RPMI8226 (cell line): ENCODE measurements at regions not wholly inside any gene's neighbourhood (a gene's known extent, or its start where the extent isn't known, plus 50 kb on each side); places are given as distances from the start of the nearest gene placed in this dataset.
A peak's percentile ranks its signal among the peaks of the same experiment; 100 is the strongest.

ENCODE experiments used
- DNase-seq: peaks from one replicate; pipeline ENCODE4 v3.0.0-alpha.2; 2015

- DNase-seq: no peak
Observed at GRCh38 chr1:232555494-232556210, 74.3 kb downstream of the SIPA1L2 start.

DNA sequence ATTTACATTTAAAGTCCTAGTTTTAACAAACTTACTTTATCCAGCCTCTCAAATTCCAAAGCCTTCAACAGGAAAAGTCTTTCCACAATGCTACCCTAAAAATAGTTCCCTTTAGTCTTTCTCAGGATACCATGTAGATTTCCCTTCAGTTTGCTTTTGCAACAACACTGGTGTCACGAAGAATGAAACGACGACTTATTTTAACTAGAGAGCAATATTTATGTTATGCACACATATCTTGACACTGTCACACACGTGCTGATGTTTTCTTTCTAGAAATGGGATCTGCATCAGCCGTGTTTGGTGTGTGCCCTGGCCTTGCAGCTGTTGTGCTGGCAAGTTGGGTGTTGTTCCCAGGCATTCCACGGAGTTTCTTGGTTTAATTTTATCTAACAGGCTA lies 75.5 kb downstream of the SIPA1L2 start:
- no peak for DNase-seq

- DNase-seq: no peak
Observed at GRCh38 chr1:232553809-232554208, 76.1 kb downstream of the SIPA1L2 start.

GRCh38 chr1:232553050-232553754 lies 76.7 kb downstream of the SIPA1L2 start:
- peak; percentile 43 for DNase-seq

GRCh38 chr1:232551386-232551785 lies 78.5 kb downstream of the SIPA1L2 start:
- no peak for DNase-seq

- DNase-seq: no peak
Observed at GRCh38 chr1:232550007-232550406, 79.9 kb downstream of the SIPA1L2 start.

- no peak for DNase-seq
Observed at GRCh38 chr1:232548691-232549090, 81.2 kb downstream of the SIPA1L2 start.

DNA sequence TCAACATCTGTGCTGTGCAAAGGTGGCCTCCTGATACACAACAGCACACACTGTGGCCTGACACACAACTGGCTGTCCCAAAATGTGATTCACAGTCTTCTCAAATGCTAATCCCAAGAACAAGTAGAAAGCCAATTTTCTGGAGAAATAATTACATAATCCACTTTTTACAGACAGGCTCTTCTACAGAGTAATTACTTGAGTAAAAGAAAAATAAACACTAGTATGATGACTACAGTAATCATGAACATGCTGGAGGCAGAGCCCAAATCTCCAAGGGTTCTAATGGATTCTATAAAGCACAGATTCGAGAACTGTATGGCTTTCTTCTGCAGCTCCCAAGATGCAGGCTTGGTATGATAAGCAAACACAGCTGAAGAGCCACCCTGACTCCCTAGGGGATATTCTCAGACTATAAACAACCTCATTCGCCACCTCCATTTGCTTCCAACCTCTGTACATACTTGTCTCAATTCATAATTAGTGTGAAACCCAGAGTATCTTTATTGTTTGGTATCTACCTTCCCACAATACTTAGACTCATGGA lies 81.9 kb downstream of the SIPA1L2 start:
- no peak for DNase-seq

DNA sequence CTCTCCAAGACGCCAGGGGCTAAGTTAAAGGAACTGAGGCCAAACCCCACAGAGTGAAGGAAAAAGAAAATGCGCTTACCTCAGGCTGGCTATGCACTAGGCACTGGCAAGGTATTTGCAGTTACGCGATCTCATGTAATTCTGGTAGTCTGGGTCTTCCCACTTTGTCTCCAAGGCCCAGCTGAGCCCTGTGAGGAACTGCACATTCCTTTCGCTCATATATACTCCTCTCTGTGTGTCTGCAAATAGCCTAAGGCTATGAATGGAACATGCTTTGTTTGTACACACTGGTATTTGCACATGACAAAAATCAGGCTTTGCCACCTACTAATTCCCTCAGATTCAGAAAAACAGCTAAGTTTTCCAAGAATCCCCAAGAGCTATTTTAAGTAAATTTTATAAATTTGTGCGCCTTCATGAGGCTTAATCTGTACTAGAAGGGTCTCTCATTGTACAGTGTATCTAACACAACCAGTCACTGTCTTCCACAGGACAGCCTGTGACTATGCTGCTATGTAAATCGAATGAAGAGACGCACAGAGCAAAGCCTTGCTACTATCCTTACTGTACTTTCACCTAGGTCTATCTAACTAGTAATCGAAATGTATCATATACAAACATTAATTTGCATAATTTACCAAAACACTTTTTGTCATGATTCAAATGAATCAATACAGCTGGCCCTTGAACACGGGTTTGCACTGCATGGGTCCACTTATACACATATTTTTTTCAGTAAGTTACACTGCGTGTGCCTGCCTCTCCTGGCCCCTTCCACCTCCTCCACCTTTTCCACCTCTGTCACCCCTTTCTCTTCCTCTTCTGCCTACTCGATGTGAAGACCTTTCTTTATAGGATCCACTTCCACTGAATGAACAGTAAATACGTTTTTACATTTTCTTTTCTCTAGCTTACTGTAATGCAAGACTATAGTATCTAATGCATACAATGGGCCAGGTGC lies 87.0 kb downstream of the SIPA1L2 start:
- no peak for DNase-seq

DNA sequence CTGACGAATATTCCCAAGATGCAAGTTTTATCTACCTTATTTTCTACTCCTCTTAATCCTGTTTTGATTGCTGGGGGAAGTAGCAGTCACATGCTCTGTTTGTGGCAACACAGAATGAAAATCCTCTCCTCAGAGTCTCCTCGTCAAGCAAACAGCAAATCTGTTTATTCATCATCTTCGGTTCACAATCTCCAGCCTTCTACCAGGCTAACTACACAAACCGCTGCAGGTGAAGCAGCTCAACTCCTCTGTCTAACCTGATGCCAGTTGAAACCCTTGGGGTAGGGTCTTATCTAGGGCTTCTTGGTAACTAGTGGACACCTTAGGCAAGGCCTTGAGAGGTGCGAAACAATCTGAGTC lies 91.0 kb downstream of the SIPA1L2 start:
- peak; percentile 75 for DNase-seq

DNA sequence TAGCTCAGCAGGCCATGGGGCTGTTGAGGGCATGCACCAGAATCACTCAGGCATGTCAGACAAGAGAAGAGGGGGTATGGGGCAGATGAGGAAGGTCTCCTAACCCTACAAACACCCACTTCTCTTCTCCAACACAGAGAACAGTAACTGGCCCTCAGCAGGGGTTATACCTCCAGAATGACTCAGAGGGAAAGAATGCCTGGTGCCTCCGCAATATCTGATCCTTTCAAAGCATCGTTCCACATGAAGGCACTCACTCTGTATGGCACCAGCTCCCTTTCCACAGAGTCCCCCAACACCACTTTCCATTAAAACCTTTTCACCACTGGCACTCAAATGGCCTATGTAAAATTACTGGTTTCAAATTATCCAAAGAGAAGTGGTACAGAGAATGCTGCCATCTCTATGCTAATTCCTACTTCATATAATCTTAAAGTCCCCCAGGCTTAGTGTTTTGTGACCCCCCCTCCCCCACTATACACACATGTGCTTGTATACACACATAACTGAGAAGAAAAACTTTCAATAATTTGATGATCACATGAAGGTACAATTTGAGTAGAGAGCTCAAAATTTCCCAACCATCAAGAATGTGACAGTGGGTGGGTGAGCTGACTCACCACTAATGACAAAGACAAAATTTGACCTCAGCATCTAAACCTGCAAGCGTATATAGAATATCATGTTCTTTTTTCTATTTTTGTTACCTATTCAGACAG lies 91.5 kb downstream of the SIPA1L2 start:
- DNase-seq: no peak

- DNase-seq: no peak
Observed at GRCh38 chr1:232534552-232535517, 95.1 kb downstream of the SIPA1L2 start.

DNA sequence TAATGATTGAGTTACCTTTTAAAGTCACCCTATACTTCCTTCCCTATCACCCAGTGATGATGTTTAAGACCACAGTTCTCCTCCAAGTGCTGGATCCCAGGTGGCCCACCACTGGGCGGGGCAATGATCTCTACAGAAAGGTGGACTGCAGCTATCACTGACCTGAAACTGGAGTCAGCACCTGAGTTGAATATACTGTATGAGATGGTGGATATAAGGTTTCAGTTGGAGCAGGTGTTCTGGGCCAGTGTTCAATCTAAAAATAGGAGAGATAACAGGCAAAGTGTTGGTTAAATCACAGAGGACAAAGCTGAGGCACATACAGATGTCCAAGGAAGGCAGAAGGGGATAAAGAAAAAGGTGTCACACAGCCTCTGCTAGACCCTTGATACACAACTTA lies 96.6 kb downstream of the SIPA1L2 start:
- peak; percentile 86 for DNase-seq

GRCh38 chr1:232532901-232533300 lies 97.0 kb downstream of the SIPA1L2 start:
- DNase-seq: no peak

DNA sequence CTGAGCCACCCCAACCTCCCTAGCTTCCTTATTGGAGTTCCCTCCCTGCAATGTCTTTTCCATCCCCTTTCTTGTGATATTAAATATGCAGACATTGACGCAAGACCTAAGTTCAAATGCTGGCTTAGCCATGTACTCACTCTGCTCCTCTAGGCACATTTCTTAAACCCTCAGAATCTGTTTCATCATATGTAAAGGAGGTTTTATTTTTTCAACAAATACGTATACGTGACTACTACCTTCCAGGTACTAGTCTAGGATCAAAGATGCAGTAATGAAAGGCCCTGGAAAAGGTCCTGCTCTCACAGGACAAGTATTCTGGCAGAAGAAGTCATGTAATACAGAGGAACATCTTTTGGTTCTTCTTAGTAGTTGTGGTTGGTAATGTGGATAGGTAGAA lies 98.6 kb downstream of the SIPA1L2 start:
- no peak for DNase-seq

- DNase-seq: no peak
Observed at GRCh38 chr1:232529747-232530146, 100.2 kb downstream of the SIPA1L2 start.

DNA sequence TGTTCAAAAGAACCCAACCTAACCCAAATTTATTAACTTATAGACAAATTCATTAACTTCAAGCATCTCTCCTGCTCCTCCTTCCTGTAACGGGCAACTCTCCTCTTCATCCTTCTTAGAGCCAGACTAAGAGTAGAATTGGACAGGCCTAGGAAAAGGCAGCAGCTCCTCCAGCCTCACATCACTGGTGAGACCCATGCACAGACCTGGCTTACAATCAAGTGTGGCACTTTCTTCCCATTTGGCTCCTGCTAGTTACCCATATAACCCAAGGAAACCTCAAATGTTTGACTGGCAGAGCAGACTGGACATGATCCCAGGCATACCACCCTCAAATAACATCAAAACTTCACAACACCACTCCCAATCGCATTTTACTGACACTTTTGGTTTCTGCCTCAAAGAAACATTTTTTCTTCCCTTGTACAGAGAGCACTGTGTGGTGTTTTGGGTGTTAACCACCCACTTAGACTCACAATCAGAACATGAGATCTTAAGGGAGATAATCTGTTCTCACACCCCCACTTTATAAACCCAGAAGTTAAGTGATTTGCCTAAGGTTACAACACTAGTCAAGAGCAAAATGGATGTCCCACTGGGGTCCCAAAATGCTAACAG lies 101.4 kb downstream of the SIPA1L2 start:
- DNase-seq: no peak

- no peak for DNase-seq
Observed at GRCh38 chr1:232524056-232524455, 105.9 kb downstream of the SIPA1L2 start.

DNA sequence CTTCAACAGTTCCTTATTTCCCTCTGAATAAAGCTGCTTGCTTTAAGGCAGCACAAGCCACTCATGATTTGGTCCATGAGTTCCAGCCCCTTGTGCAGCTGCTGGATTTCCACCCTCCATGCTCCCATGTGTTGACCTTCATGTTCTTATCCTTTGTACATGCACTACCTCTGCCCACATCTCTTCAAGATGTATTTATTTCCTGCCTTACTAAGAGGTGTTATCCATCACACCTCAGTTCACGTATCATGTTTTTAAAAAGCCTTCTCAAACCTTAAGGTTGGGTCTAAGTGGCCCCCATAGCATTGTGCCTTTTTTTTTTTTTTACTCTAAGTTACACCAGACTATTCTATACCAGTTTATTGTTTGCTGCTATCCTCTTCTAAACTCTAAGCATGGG lies 107.7 kb downstream of the SIPA1L2 start:
- DNase-seq: no peak

GRCh38 chr1:232521660-232522059 lies 108.3 kb downstream of the SIPA1L2 start:
- DNase-seq: no peak

GRCh38 chr1:232519186-232519585 lies 110.7 kb downstream of the SIPA1L2 start:
- peak; percentile 55 for DNase-seq
